SJSA1 (cell line): ENCODE measurements at regions not wholly inside any gene's neighbourhood (a gene's known extent, or its start where the extent isn't known, plus 50 kb on each side); places are given as distances from the start of the nearest gene placed in this dataset.

ENCODE experiments used
- DNase-seq, 2 experiments: peaks; one replicate each; pipeline ENCODE4 v3.0.0-alpha.2; 2015 to 2020; ENCODE audit warnings: low spot score in 2 of 2, low read depth in 1 of 2
- H3K27ac ChIP-seq: fragments of 250-450 bp; sonication (Bioruptor Pico); 2 replicates; pipeline ENCODE4 v1.5.1; 2020; ENCODE audit warnings: mild to moderate bottlenecking, moderate library complexity
- H3K27me3 ChIP-seq: fragments of 250-450 bp; sonication (Bioruptor Pico); replicated peaks from 2 replicates; pipeline ENCODE4 v1.5.1; 2020; ENCODE audit warnings: mild to moderate bottlenecking, moderate library complexity
- H3K36me3 ChIP-seq: fragments of 250-450 bp; sonication (Bioruptor Pico); 2 replicates; pipeline ENCODE4 v1.5.1; 2020; ENCODE audit warnings: mild to moderate bottlenecking
- H3K4me1 ChIP-seq: fragments of 250-450 bp; sonication (Bioruptor Pico); replicated peaks from 2 replicates; pipeline ENCODE4 v1.6.1; 2021; ENCODE audit warnings: mild to moderate bottlenecking
- H3K4me3 ChIP-seq: fragments of 250-450 bp; sonication (Bioruptor Pico); 2 replicates; pipeline ENCODE4 v1.5.1; 2020; ENCODE audit warnings: mild to moderate bottlenecking
- H3K9me3 ChIP-seq: fragments of 250-450 bp; sonication (Bioruptor Pico); replicated peaks from 2 replicates; pipeline ENCODE4 v1.5.1; 2020; ENCODE audit warnings: mild to moderate bottlenecking

- H3K27me3 ChIP-seq, result no peaks in the 10 kb centered on the region
- no peaks in the 10 kb centered on the region for H3K36me3 ChIP-seq
- no peak overlapping the region for H3K27ac ChIP-seq
- DNase-seq, result no peak
- no peak overlapping the region for H3K4me3 ChIP-seq
- H3K4me1 ChIP-seq, result no peaks in the 10 kb centered on the region
- H3K9me3 ChIP-seq, result no peaks in the 10 kb centered on the region
These were observed 122.3 kb upstream of the PTPRG start for GRCh38 chr3:61439122-61439458.

- Histone ChIP-seq H3K9me3 (no peaks in the 10 kb centered on the region), H3K4me1 (no peaks in the 10 kb centered on the region), H3K4me3 (no peak overlapping the region), H3K27ac (no peak overlapping the region), H3K36me3 (no peaks in the 10 kb centered on the region), H3K27me3 (no peaks in the 10 kb centered on the region)
- no peak for DNase-seq
These were observed 118.7 kb upstream of the PTPRG start for GRCh38 chr3:61442696-61443095.

- no peak overlapping the region for H3K4me3 ChIP-seq
- H3K9me3 ChIP-seq, result no peaks in the 10 kb centered on the region
- no peak for DNase-seq
- no peaks in the 10 kb centered on the region for H3K36me3 ChIP-seq
- no peaks in the 10 kb centered on the region for H3K4me1 ChIP-seq
- no peak overlapping the region for H3K27ac ChIP-seq
- no peaks in the 10 kb centered on the region for H3K27me3 ChIP-seq
These were observed 117.5 kb upstream of the PTPRG start for GRCh38 chr3:61443886-61444285.

- Histone ChIP-seq H3K9me3 (no peaks in the 10 kb centered on the region), H3K36me3 (no peaks in the 10 kb centered on the region), H3K4me1 (no peaks in the 10 kb centered on the region), H3K4me3 (no peak overlapping the region), H3K27me3 (no peaks in the 10 kb centered on the region), H3K27ac (no peak overlapping the region)
- no peak for DNase-seq
These were observed 116.6 kb upstream of the PTPRG start for GRCh38 chr3:61444782-61445181.

- peaks cover 1% of the 10 kb centered on the region; the same call in 1 of the 2 replicates for H3K4me1 ChIP-seq
- no peak overlapping the region for H3K4me3 ChIP-seq
- no peaks in the 10 kb centered on the region for H3K27me3 ChIP-seq
- no peaks in the 10 kb centered on the region for H3K9me3 ChIP-seq
- H3K27ac ChIP-seq, result no peak overlapping the region
- DNase-seq, result no peak
- no peaks in the 10 kb centered on the region for H3K36me3 ChIP-seq
These were observed 115.4 kb upstream of the PTPRG start for GRCh38 chr3:61445924-61446323.

- Histone ChIP-seq H3K4me3 (no peak overlapping the region), H3K36me3 (no peaks in the 10 kb centered on the region), H3K27ac (no peak overlapping the region), H3K9me3 (no peaks in the 10 kb centered on the region), H3K4me1 (peaks cover 3% of the 10 kb centered on the region; the same call in 1 of the 2 replicates), H3K27me3 (no peaks in the 10 kb centered on the region)
- DNase-seq, result no peak
These were observed 115.0 kb upstream of the PTPRG start for GRCh38 chr3:61446341-61446740.

- Histone ChIP-seq H3K9me3 (no peaks in the 10 kb centered on the region), H3K4me1 (peaks cover 22% of the 10 kb centered on the region), H3K27ac (no peak overlapping the region), H3K27me3 (no peaks in the 10 kb centered on the region), H3K36me3 (no peaks in the 10 kb centered on the region), H3K4me3 (no peak overlapping the region)
- no peak for DNase-seq
These were observed 113.0 kb upstream of the PTPRG start for GRCh38 chr3:61448378-61448777.

- no peaks in the 10 kb centered on the region for H3K36me3 ChIP-seq
- no peak for DNase-seq
- peaks cover 31% of the 10 kb centered on the region for H3K4me1 ChIP-seq
- H3K9me3 ChIP-seq, result no peaks in the 10 kb centered on the region
- no peaks in the 10 kb centered on the region for H3K27me3 ChIP-seq
- H3K4me3 ChIP-seq, result no peak overlapping the region
- H3K27ac ChIP-seq, result no peak overlapping the region
These were observed 111.9 kb upstream of the PTPRG start for GRCh38 chr3:61449327-61450040.

- Histone ChIP-seq H3K4me1 (peaks cover 31% of the 10 kb centered on the region), H3K4me3 (no peak overlapping the region), H3K27me3 (no peaks in the 10 kb centered on the region), H3K36me3 (no peaks in the 10 kb centered on the region), H3K27ac (no peak overlapping the region), H3K9me3 (no peaks in the 10 kb centered on the region)
- DNase-seq, result no peak
These were observed 110.5 kb upstream of the PTPRG start for GRCh38 chr3:61450866-61451265.

- Histone ChIP-seq H3K27ac (peak overlapping the region; percentile 66), H3K36me3 (no peaks in the 10 kb centered on the region)
These were observed 109.5 kb upstream of the PTPRG start for GRCh38 chr3:61451841-61452240.

GRCh38 chr3:61452535-61453090 is 108.8 kb upstream of the PTPRG start:
- peak overlapping the region; percentile 66 for H3K27ac ChIP-seq
- no peaks in the 10 kb centered on the region for H3K36me3 ChIP-seq
- H3K27me3 ChIP-seq, result no peaks in the 10 kb centered on the region
- DNase-seq, result peak; percentile 29 to 38
- no peaks in the 10 kb centered on the region for H3K9me3 ChIP-seq
- peaks cover 31% of the 10 kb centered on the region for H3K4me1 ChIP-seq
- H3K4me3 ChIP-seq, result no peak overlapping the region

More at GRCh38 chr3:61451841-61452240, 109.5 kb upstream of the PTPRG start:
- peak in 1 of 2 experiments; percentile 7 for DNase-seq
- Histone ChIP-seq H3K4me1 (peaks cover 31% of the 10 kb centered on the region), H3K27me3 (no peaks in the 10 kb centered on the region), H3K9me3 (no peaks in the 10 kb centered on the region), H3K4me3 (no peak overlapping the region)

GRCh38 chr3:61454006-61454585 is 107.3 kb upstream of the PTPRG start:
- Histone ChIP-seq H3K9me3 (no peaks in the 10 kb centered on the region), H3K27ac (no peak overlapping the region), H3K36me3 (no peaks in the 10 kb centered on the region), H3K27me3 (no peaks in the 10 kb centered on the region), H3K4me3 (no peak overlapping the region), H3K4me1 (peaks cover 31% of the 10 kb centered on the region)
- no peak for DNase-seq

- Histone ChIP-seq H3K36me3 (no peaks in the 10 kb centered on the region), H3K27ac (no peak overlapping the region), H3K4me1 (peaks cover 31% of the 10 kb centered on the region), H3K9me3 (no peaks in the 10 kb centered on the region), H3K4me3 (no peak overlapping the region), H3K27me3 (no peaks in the 10 kb centered on the region)
- no peak for DNase-seq
These were observed 106.6 kb upstream of the PTPRG start for GRCh38 chr3:61454801-61455200.

GRCh38 chr3:61460636-61461035 is 100.7 kb upstream of the PTPRG start:
- Histone ChIP-seq H3K27me3 (no peaks in the 10 kb centered on the region), H3K4me1 (no peaks in the 10 kb centered on the region), H3K27ac (no peak overlapping the region), H3K36me3 (no peaks in the 10 kb centered on the region), H3K9me3 (no peaks in the 10 kb centered on the region), H3K4me3 (no peak overlapping the region)
- DNase-seq, result no peak
